GM19023 (cell line): ENCODE measurements at regions not wholly inside any gene's neighbourhood (a gene's known extent, or its start where the extent isn't known, plus 50 kb on each side); places are given as distances from the start of the nearest gene placed in this dataset.
A peak's percentile ranks its signal among the peaks of the same experiment; 100 is the strongest.
"Not testable (repeated sequence)": the region's sequence is repeated elsewhere in the genome, so short reads cannot be mapped to it uniquely, and the experiment has no call there.

ENCODE experiments used
- ATAC-seq: cut with Tn5 transposase; IDR thresholded peaks from one replicate; pipeline ENCODE4 v1.9.1; 2021; ENCODE audit warnings: mild to moderate bottlenecking, moderate library complexity; ENCODE audit not compliant: unreplicated experiment

- no peak for ATAC-seq
Observed at GRCh38 chr9:21533597-21533996, 51.5 kb upstream of the IFNE start.

GRCh38 chr9:21535396-21535795 is 53.3 kb upstream of the IFNE start:
- ATAC-seq = no peak

DNA sequence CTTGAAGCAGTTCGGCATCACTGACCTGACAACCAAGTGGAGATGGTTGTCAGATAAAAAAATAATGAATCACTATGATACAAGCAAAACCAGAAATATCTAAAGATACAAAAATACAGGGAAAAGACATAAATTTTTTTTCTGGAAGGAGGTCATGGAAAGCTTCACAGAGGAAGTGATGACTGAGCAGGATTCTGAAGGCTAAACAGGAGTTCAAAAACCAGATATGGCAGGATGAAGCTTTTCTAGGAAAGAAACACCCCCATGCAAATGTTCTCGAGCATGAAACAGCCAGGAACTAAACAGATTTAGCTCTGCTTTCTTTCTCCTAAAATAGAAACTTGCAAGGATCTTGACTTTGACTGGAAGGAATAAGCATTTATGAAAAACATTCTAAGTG is 60.7 kb upstream of the IFNE start:
- ATAC-seq = no peak

- ATAC-seq = no peak
Observed at GRCh38 chr9:21543187-21543586, 61.1 kb upstream of the IFNE start.

DNA sequence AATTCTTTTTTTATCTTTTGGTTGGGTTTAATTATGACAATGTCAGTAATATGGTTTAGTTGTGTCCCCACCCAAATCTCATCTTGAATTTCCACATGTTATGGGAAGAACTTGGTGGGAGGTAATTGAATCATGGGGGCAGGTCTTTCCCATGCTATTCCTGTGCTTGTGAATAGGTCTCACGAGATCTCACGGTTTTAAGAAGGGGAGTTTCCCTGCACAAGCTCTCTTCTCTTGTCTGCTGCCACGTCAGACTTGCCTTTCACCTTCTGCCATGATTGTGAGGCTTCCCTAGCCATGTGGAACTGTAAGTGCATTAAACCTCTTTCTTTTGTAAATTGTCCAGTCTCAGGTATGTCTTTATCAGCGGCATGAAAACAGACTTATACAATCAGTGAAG is 61.7 kb upstream of the IFNE start:
- not testable (repeated sequence) for ATAC-seq

DNA sequence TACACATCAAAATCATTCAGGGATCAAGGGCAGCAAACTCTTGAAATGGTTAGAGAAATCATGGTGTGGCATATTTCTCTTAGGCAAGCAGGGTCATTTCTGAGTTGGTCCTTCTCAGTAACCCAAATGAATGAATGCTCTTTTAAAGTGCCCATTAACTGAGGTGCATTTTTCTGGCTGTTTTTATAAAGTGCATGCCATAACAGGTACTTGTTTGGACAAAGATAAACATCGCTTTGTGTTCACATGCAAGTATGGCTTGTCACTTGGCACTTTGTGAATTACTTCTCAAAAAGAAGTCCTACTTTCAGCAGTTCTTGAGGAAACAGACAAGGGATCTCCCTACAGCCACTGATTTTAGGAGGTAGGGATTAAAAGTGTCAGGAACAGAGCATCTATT is 64.8 kb upstream of the IFNE start:
- ATAC-seq = no peak

GRCh38 chr9:21549251-21549765 is 67.2 kb upstream of the IFNE start:
- ATAC-seq = no peak

- no peak for ATAC-seq
Observed at GRCh38 chr9:21549890-21550289, 67.8 kb upstream of the IFNE start.

- ATAC-seq = no peak
Observed at GRCh38 chr9:21550392-21550791, 68.3 kb upstream of the IFNE start.

DNA sequence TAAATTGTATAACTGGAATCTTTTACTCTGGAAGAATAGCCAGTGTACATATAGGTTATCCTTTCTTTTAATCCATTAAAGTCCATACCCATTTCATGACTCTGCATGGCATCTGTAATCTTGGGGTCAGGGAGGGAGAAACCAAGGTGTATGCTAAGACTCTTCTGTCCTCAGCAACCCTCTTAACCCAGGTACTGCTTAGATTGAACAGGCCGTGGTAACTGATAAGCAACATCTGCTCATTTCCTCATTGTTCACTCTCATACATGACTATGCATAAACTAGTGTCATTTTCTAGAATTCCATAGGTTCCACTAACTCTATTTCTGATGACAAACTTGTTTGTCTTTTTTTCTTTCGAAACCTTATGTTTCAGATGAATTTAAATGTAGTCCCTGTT is 69.3 kb upstream of the IFNE start:
- no peak for ATAC-seq

DNA sequence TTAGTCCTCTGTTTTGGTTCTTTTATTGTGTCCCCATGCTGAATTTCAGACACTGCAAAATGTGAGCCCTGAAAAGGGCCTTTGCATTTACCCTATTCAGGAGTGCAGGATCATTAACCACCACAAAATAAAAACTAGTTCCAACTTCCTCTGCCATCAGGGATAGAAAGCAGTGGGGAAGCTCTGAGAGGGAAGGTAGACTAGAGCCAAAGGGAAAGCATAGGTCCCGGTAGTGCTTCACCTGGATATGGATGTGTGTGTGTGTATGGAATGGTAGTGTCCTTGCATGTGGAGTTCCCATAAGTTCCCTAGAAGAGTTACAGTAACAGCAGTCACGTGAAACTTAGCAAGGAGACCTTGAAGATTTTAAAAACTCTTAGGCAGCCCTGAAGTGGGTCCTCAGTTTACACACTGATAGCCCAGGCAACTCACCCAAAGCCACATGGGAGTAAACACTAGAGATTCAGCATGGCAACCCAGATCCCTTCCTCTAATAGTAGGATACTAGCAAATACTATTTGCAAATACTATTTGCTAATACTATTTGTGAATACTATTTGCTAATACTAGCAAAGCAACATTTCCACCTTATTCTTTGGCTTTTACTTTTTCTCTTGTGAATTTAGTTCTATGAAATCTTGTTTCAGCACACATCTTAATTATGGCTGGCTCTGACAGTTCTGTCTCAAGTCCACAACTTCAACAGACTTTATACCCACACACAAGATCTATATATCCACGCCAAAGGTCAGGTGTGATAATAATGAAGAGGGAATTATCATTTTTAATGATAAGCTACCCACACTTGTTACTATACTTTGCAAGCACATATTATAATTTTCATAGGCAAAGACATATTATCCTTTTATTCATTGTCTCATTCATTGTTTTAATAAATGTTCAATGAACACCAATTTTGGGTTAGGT is 70.4 kb upstream of the IFNE start:
- no peak for ATAC-seq

GRCh38 chr9:21553441-21553840 is 71.3 kb upstream of the IFNE start:
- ATAC-seq = no peak

- no peak for ATAC-seq
Observed at GRCh38 chr9:21554813-21555212, 72.7 kb upstream of the IFNE start.

DNA sequence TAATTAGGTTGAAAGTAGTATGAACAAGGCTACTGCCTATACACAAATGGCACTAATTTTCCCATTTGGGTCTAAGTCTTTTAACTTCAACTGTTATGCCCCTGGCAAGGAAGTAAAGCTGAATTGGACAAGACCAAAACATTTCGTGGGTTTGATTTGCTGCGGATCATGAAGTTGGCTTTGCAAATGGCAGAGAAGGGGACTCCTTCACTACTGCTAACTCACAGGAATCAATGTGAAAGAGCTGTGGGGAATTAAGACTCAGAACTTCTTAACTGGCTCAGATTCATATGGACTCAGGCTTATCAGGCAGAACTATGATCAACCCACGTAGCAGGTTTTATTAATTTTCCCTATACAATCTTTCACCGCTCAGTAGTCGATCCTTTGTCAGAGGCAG is 73.8 kb upstream of the IFNE start:
- no peak for ATAC-seq

- no peak for ATAC-seq
Observed at GRCh38 chr9:21556581-21557427, 74.7 kb upstream of the IFNE start.

DNA sequence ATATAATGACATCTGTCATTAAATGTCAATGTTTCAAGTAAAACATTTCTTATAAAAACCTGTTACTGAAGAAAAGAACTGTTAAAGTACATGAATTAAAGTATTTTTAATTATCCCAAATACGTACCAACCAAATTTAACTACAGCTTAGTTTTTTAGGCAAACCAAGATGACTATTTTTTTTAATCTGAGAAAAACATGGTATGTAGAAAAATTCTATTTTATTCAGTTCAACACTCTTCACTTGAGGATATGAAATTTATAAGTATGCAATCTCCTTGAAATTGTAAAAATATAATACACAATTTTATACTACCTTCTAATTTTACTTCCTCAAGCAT is 75.3 kb upstream of the IFNE start:
- no peak for ATAC-seq

- ATAC-seq = no peak
Observed at GRCh38 chr9:21558079-21558478, 76.0 kb upstream of the IFNE start.

GRCh38 chr9:21558615-21559401 is 76.7 kb upstream of the IFNE start:
- peak; percentile 27 for ATAC-seq

- peak; percentile 71 for ATAC-seq
Observed at GRCh38 chr9:21559402-21560280, 77.5 kb upstream of the IFNE start.

GRCh38 chr9:21560281-21560745 is 78.2 kb upstream of the IFNE start:
- no peak for ATAC-seq
